Right forelimb (tissue), 1 donor: ENCODE measurements at regions not wholly inside any gene's neighbourhood (a gene's known extent, or its start where the extent isn't known, plus 50 kb on each side); places are given as distances from the start of the nearest gene placed in this dataset.
A peak's percentile ranks its signal among the peaks of the same experiment; 100 is the strongest.
"Not testable (repeated sequence)": the region's sequence is repeated elsewhere in the genome, so short reads cannot be mapped to it uniquely, and the experiment has no call there.

ENCODE experiments used
- DNase-seq: peaks from one replicate; pipeline ENCODE4 v3.0.0-alpha.2; 2018

DNA sequence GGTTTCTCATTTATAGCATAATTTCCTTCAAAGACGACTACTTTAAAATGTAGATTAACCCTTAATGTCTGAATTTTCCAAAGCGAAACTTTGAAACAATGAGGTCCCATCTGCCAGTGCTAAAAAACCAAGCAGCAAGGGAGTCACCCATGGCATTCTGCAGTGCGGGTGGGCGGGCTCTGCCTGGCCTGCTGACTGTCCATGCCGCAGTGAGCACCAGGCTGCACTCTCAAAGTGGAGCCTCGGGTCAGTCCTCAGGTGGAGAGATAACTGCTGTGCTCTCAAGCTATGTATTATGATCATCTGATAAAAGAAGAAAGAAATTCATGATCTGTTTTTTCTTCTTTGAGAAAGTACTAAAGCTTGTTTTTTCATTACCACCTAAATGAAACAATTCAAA lies 581.6 kb downstream of the CETN3 start:
- DNase-seq, result no peak

DNA sequence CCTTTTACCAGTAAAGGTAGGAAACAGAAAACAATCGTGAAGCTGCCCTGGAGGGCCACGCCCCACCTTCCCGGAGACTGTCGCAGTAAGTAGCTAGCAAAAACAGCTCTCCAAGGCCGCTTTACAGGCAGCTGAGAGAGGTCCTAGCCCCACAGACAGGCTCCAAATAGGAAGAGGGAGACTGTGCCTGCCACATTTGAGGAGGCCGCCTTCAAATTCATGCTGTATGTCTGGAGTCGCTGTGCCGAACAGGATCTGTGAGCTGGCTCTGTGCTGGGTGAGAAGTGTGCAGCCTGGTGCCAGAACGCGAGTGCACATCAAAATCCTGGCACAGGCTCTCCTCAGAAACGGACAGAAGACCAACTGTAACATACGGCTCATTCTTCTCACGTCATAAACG lies 582.2 kb downstream of the CETN3 start:
- peak; percentile 62 for DNase-seq

DNA sequence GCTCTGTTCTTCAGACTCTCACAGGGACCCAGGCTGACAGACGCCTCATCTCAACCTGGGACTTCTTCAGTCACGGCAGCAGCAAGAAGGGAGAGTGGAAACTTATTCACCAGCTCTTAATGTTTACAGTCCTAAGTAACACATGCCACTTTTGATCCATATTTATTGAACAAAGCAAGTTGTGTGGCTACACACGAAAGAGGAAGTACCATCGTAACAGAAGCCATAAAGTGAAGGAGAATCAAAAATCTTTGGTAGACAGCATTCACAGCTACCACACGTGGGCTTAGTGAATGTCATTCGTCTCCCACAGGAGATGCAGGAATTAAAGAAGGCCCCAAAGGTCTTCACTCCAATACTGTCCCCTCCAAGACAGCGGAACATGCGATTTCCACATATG lies 582.6 kb downstream of the CETN3 start:
- no peak for DNase-seq

DNA sequence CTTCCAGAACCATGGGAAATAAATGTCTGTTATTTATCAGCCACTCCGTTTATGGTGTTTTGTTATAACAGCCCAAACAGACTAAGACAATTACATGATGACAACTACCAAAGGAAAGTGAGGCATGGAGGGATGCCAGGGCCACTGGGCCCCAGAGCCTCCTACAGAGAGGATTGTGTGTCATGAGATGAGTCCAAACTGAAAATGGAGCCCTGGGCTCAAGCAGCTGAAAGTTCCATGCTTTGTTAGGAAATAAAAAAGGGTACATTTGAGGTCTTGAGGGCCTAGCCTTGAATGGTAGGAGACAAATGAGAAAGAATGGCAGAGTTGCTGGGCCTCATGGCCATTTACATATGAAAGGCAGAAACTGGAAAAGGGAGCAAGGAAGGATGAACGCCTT lies 586.5 kb downstream of the CETN3 start:
- no peak for DNase-seq

DNA sequence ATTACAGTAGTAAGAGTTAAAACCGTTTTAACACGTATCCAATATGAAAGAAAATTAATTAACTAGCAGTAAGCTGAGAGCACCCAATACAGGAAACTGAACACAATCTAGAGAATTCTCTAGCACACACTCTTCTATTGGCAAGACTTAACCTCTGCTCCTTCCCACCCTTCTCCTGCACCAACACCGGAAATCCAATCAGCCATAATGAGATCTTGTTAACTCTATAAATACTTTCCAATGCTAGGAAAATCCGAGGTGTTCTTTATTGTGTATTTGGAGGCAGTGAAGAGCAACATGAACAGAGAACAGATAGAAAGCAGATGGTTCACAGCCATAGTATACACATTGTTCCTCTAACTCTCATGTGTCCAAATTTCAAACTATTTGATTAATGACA lies 591.7 kb downstream of the CETN3 start:
- DNase-seq, result no peak

DNA sequence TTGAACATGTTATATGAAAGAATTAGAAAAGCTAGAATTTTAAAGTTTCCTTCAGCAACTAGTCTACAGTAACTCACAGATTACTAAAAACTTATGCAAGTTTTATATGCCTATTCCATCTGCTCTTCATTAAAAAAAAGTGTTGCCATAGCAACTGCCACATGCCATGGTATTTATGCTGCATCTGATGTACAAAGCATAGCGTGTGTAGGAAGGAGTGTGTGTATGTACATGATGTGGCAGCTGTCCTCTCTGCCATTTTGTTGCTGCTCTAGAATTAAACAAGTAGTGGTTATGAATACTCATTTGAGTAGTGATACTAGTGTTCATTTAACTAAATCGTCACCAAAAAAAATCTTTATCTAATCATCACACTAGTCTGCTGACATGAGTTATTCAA lies 593.5 kb downstream of the CETN3 start:
- DNase-seq, result no peak

DNA sequence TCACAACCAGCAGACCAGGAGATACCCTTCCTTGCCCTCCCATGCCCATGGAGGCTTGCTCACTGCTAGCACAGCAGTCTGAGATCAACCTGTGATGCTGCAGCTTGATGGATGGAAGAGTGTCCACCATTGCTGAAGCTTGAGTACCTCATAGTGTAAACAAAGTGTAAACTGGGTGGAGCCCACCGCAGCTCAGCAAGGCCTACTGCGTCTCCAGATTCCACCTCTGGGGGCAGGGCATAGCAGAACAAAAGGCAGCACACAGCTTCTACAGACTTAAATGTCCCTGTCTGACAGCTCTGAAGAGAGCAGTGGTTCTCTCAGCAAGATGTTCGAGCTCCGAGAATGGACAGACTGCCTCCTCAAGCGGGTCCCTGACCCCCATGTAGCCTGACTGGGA lies 608.8 kb downstream of the CETN3 start:
- DNase-seq, result not testable (repeated sequence)

DNA sequence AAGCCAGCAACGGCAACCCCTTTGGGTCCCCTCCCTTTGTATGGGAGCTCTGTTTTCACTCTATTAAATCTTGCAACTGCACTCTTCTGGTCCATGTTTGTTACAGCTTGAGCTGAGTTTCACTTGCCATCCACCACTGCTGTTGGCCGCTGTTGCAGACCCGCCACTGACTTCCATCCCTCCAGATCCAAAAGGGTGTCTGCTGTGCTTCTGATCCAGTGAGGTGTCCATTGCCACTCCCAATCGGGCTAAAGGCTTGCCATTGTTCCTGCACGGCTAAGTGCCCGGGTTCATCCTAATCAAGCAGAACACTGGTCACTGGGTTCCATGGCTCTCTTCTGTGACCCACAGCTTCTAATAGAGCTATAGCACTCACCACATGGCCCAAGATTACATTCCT lies 615.1 kb downstream of the CETN3 start:
- not testable (repeated sequence) for DNase-seq

DNA sequence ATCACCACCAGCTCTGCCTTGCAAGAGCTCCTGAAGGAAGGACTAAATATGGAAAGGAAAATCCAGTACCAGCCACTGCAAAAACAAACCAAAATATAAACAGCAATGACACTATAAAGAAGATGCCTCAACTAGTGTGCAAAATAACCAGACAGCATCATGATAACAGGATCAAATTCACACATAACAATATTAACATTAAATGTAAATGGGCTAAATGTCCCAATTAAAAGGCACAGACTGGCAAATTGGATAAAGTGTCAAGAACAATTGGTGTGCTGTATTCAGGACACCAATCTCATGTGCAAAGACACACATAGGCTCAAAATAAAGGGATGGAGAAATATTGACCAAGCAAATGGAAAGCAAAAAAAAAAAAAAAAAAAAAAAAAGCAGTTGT lies 629.8 kb downstream of the CETN3 start:
- not testable (repeated sequence) for DNase-seq

DNA sequence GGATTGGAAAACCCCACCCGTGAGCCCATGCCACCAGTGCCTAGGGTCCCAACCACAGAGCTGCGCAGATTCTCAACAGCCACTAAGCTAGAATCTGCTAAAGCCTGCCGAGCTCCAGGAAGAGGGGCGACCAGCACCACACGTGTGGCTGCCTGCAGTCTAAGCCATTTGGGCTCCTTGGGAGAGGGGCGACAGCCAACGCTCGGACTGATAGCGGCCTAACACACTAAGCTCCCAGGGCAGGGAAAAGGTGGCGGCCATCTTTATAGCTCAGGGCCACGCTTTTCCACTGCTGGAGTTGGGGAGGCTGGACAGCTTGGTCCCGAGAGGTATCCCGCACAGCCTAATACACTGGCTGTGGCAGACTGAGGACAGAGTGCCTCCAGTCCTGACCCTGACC lies 631.8 kb downstream of the CETN3 start:
- no peak for DNase-seq

DNA sequence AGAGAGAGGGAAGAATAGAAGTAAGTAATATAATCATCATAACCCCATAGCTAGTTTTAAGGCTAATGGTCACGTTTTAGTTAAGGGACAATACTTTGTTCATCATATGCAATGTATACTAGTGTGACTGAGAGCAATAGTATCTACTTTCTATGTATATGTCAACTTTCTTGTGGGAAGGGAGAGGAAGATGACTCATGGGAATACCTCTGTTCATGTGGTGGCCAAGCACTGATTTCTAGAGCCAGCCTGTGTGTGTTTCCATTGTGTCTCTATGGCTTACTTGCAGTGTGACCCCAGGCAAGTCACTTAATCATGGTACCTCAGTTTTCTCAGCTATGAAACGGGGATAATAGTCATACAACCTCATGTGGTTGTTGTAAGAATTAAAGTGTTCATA lies 639.6 kb downstream of the CETN3 start:
- no peak for DNase-seq

DNA sequence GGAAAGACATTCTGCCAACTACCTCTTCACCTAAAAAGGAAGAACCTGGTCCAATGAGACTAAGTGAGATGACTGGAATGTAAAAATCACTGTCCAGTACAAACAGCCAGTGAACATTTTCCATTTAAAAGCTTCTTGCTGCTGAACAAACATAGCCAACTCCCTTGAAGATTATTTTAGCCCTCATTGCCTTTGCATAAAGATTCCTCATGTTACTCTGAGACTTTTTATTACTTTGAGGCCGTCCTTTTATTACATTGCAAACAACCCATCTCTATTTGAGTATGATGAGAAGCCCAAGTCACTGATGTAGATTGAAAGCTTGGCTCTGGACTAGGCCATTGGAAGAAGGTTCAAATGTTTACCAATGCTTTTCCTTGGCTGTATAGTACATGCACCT lies 649.8 kb downstream of the CETN3 start:
- no peak for DNase-seq

DNA sequence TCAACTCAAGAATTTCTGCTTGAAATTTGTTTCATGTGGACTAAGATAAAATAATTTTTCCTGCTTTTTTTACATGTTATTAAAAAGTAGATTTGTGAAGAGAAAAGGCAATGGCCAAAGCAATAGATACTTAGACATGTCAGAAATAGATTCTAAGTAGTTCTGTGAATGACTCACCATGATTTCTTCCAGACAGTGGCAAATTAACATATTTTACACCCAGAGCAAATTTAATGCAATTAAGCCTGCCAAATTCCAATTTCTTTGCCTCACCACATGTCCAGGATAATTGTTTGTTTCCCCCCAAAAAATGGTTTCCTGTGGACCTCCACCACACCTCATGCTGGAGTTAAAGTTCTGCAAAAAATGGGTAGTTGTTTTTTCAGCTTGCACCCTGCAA lies 651.4 kb downstream of the CETN3 start:
- no peak for DNase-seq

DNA sequence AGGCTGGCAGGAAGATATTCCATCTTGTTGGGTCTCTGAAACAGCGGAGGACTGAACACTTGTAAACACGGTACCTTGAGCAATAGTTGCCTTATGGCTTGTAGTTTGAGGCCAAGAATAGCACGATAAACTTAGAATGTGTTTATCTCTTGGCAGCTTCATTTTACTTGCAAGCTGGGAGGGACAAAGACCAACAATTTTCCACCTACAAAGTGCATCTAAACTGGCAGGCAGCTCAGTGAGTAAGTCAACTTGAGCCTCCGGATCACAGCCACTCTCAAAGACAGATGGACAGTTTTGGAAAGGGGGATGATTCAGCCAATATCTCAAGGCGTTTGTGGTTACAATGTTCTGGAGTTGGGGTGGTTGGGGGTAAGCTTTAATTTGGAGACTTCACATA lies 652.6 kb downstream of the CETN3 start:
- no peak for DNase-seq

DNA sequence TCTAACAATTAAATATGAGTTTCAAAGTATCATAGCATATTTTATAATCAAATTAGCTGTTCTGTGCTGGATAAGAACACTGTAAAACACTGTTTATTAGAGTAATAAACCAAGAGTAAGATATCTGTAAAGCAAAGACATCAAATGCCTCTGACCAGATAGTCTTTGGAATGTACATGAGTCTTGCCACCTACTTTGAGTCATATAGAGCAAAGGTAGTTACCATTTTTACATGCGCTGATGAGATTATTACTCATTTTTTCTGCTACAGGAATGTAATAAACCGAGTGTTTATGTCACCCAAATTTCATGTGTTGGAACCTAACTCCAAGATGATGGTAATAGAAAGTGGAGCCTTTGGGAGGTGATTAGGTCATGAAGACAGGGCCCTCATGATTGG lies 654.5 kb downstream of the CETN3 start:
- DNase-seq, result no peak

DNA sequence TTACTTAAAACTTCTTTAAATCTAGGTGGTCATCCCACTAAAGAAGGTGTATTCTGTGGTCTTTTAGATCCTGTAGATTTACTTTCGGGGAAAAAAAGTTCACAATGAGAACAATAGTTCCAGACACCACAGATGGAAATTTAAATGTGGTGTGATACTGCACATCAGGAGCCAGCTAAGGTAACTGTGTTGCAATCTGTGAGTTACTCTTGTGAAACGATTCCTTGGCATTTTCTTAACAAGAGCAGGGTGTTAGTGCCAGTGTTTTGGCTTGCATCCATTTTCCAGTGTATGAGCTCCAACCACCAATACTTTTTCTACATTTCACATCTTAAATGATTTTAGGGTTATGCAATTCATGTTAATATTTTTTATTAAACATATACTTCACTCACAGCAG lies 674.5 kb downstream of the CETN3 start:
- DNase-seq, result no peak

DNA sequence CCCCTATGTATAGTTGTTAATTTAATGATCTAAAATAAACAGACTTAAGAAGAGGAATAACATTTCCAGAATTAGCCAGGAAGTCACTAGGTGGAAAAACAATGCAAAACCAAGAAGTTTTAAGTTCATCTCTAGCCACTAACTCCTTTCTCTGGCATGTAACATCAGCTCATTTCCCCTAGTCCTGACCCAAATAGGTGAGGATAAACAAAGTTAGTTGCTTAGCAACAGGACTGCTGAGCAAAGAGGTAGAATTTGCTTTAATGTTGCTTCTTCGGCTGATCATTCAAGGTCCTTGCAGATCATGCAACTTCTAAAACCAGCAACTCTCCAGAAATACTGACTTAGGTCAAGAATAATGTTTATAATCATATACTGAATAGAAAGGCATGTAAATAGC lies 675.8 kb downstream of the CETN3 start:
- DNase-seq, result no peak

DNA sequence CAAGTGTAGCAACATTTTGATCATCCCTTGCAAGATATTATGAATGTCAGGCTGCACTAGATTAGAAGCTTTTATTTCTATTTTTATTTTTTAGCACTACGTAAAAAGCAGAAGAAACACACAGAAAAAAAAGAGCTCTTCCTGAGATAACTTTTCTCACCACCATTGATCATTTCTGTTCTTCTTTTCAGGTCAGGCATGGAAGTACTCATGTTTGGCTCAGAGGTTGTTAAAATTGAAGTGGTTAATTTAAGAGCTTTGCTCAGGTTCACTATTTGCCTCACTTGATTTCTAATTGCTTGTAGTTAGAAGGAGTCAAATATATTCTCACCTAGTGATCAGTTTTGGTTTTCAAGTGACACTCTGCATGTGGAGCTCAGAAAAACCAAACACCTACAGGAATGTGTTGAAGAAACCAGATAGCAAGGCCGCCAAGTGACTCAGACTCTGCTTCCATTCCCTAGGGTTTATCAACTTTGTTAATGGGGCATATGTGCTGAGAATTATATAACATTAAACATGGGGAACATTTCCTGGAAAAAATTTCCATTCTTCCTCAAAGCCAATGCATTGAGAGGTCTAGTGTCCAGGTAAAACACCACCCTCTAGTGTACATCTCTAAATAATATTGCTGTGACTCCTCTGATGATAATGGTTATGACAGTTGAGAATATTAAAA lies 679.8 kb downstream of the CETN3 start:
- no peak for DNase-seq

DNA sequence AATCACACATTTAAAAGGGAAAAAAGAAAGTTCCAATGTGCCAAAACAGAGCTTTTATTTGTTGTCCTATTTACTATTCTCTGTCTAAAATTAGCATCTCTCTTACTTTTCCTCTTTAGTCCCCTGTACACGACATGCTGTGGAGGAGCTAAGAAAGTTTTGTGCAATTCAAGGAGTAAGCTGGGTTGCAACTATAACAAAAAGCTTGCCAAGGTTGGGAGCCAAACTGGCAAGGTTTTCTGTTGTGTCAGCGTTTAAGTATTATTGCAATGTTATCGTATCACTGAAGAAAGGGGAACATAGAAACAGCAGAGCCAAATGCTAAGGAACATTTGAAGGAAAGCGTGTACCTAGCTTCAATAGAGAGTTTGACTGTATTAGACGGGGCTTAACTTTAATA lies 680.8 kb downstream of the CETN3 start:
- DNase-seq, result peak; percentile 63

DNA sequence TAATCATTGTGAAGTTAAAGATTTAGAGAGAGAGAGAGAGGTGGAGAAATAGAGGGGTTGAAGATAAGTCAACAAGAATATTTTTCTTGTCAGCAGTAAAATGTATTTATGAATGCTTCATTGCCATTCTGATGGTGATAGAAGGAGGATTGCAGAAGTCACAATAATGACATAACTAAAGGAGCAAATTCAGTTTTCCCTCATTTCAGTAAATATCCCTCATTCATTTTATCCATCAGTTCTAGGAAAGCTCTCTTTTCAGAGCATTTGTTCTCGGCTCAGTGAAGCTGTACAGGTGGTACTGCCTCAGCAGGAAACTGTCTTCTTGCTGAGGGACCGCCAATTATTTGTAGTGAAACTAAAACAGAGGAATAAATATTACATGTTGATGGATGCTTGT lies 681.4 kb downstream of the CETN3 start:
- DNase-seq, result no peak

DNA sequence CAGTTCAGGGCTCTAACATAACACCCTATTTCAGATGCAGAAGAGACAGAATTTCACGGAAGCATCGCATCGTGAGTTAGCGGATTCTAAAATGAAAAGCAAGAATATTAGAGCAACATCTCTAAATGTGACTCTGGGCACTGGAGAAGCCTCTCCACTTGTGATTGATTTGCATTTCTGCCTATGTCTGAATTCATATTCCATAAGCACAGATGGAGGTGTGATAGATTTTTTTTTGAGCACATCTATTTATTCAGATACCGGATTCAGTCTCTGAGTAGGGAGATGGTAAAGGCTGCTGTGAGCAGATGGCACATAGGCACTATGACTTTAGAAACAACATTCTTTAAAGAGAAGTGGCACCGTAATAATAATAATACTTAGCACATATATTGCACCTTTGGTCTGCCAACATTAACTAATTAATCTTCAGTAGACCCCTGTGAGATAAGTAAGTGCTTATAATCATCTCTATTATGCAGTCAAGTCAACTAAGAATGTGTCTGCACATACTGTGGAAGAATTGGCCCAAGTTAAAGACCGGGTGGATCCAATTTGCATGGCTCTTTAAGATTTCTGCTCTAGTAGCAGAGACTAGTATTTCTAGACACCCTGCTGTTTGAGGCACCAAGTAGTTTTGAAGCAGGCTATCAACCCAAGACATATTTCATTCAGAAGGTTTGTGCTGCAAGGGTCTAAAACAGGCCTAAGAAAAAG lies 685.0 kb downstream of the CETN3 start:
- no peak for DNase-seq

DNA sequence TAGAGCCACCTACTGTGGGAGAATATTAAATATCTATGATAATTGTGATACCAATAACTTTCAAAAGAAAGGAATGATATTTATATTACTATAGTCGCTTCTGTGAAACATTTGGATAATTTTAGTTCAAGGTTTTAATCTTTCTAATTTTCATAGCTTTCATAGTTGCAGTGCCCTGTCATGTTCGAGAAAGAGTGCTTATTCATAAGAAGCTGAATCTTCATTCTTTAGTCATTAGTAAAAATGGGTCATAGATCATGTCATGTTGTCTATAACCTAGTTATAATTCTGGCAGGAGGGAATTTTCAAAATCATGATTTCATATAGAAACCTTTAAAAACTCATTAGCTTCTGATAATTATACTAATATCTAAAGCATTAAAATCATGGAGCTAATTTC lies 685.6 kb downstream of the CETN3 start:
- no peak for DNase-seq

DNA sequence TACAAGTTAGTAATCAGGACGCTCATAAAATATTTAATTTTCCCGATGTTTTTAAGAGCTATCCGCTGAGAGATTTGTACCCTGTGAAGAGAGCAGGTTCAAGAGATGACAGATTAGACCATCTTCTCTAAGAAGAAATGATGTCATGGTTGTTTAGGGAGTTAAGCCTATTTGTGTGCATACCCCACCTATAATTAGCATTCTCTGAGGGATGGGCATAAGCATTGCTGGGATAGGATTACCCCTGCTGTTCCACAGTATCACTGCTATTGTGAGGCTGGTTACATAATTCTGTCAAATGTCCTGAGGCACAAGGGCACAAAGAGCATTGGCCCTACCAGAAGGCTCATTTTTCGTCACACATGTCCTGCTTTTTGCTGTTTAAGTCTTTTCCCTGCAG lies 687.0 kb downstream of the CETN3 start:
- DNase-seq, result no peak

DNA sequence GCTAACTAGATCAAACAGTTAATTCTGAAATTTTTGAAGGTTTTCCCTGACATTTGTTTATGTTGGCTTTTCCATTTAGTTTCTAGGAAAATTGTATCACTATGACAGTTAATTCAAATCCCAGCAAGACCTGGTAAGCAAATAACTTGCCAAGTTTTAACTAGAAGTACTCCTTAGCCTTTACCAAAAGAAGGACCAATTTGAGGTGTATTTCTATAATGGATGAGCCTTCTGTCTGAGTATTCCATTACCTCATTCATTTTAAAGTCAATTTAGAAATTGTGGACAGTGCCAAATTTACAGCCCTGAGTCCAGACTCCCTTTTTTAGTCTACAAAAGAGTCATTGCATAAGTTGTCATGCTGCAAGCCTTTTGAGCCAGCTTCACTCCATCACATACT lies 687.6 kb downstream of the CETN3 start:
- DNase-seq, result no peak

DNA sequence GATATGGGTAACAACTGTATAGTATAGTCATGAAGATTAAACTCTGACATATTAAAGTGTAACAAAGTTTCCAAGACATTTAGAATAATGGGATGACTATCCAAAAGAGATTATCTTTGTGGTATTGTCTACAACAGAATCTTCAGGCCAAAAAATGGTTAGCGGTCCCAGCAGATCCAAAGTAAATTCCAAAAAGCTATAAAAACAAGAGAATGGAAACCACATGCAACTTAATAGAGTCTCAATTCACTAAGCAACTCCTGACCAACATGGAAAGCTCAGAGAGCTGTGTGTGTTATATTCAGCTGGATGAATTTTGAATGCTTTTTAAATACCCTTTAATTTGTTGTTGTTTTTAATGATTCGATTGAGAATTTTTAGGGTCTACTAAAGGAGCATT lies 688.2 kb downstream of the CETN3 start:
- no peak for DNase-seq
